IMR-90 (cell line): ENCODE measurements at regions not wholly inside any gene's neighbourhood (a gene's known extent, or its start where the extent isn't known, plus 50 kb on each side); places are given as distances from the start of the nearest gene placed in this dataset.

Experiments
- ATAC-seq: fragments of 200-7000 bp; cut with Tn5 transposase; 2 replicates; pipeline ENCODE4 v1.9.1; 2020; ENCODE audit warnings: low read depth, mild to moderate bottlenecking, moderate library complexity
- BruUV-seq: library from RNA; stranded (reverse); fragments of 400-500 nt; replicated peaks from 2 replicates; lab custom pipeline; 2021; lab: Mats Ljungman, UMichigan
- CTCF ChIA-PET: fragments of 300-600 bp; formaldehyde crosslinking; extraction: SDS; loops from one replicate; lab custom pipeline; 2021; ENCODE audit warnings: antibody characterized with exemption; lab: Yijun Ruan, JAX
- POLR2A ChIA-PET: fragments of 300-600 bp; sonication (Branson Sonifier 250); formaldehyde crosslinking; loops from one replicate; lab custom pipeline; 2022; ENCODE audit warnings: antibody characterized with exemption; ENCODE audit not compliant: unreplicated experiment; lab: Charles Lee
- DNase-seq: peaks from one replicate; pipeline ENCODE4 v3.0.0; 2013
- H2AFZ ChIP-seq: replicated peaks from 2 replicates; pipeline ENCODE3; 2013; ENCODE audit warnings: low read length, mild to moderate bottlenecking; ENCODE audit not compliant: poor library complexity
- H2AK5ac ChIP-seq: 2 replicates; pipeline ENCODE4 v1.6.1; 2013; ENCODE audit warnings: low read depth, low read length, inconsistent platforms
- H2AK9ac ChIP-seq: replicated peaks from 2 replicates; pipeline ENCODE3; 2013; ENCODE audit warnings: mild to moderate bottlenecking, low read depth, low read length, moderate library complexity; ENCODE audit not compliant: poor library complexity
- H2BK120ac ChIP-seq: 2 replicates; pipeline ENCODE4 v1.6.1; 2013; ENCODE audit warnings: low read depth, low read length, inconsistent platforms
- H2BK15ac ChIP-seq: 3 replicates; pipeline ENCODE4 v1.6.1; 2013; ENCODE audit warnings: low read depth, low read length, inconsistent platforms
- H2BK20ac ChIP-seq: 2 replicates; pipeline ENCODE4 v1.6.1; 2013; ENCODE audit warnings: low read depth, mild to moderate bottlenecking, inconsistent platforms, low read length, moderate library complexity
- H2BK5ac ChIP-seq: 2 replicates; pipeline ENCODE4 v1.6.1; 2013; ENCODE audit warnings: mild to moderate bottlenecking, low read depth, low read length, inconsistent platforms; ENCODE audit not compliant: poor library complexity, severe bottlenecking
- H3K14ac ChIP-seq: replicated peaks from 2 replicates; pipeline ENCODE4 v1.6.1; 2013; ENCODE audit warnings: low read depth, low read length, inconsistent platforms
- H3K18ac ChIP-seq: 2 replicates; pipeline ENCODE4 v1.6.1; 2013; ENCODE audit warnings: low read depth, low read length, control low read depth
- H3K23ac ChIP-seq: 2 replicates; pipeline ENCODE4 v1.6.1; 2013; ENCODE audit warnings: low read depth, low read length, inconsistent platforms
- H3K27ac ChIP-seq: 2 replicates; pipeline ENCODE4 v1.5.1; 2013; ENCODE audit warnings: mild to moderate bottlenecking, control low read depth, low read length; ENCODE audit not compliant: insufficient read depth
- H3K27me3 ChIP-seq: 2 replicates; pipeline ENCODE4 v1.6.1; 2013; ENCODE audit warnings: low read length; ENCODE audit not compliant: control insufficient read depth, insufficient read depth
- H3K36me3 ChIP-seq: 2 replicates; pipeline ENCODE4 v1.6.1; 2013; ENCODE audit warnings: low read length, mixed read lengths; ENCODE audit not compliant: control insufficient read depth, insufficient read depth
- H3K4ac ChIP-seq: 2 replicates; pipeline ENCODE4 v1.6.1; 2013; ENCODE audit warnings: low read depth, low read length, inconsistent platforms
- H3K4me1 ChIP-seq: 2 replicates; pipeline ENCODE4 v1.6.1; 2013; ENCODE audit warnings: low read length, mixed read lengths; ENCODE audit not compliant: control insufficient read depth, insufficient read depth
- H3K4me2 ChIP-seq: 2 replicates; pipeline ENCODE4 v1.6.1; 2013; ENCODE audit warnings: low read depth, mild to moderate bottlenecking, control low read depth, low read length, moderate library complexity
- H3K4me3 ChIP-seq: 2 replicates; pipeline ENCODE4 v1.5.1; 2013; ENCODE audit warnings: low read depth, mild to moderate bottlenecking, control low read depth, low read length, moderate library complexity; ENCODE audit not compliant: insufficient read depth
- H3K56ac ChIP-seq: 2 replicates; pipeline ENCODE4 v1.6.1; 2013; ENCODE audit warnings: low read length, inconsistent platforms; ENCODE audit not compliant: insufficient read depth; ENCODE audit errors: extremely low read depth
- H3K79me1 ChIP-seq, 2 experiments: 2 replicates each; pipeline ENCODE4 v1.6.1; 2013; ENCODE audit warnings: low read length in 2 of 2, inconsistent platforms in 1 of 2, low read depth in 1 of 2
- H3K9ac ChIP-seq: 2 replicates; pipeline ENCODE4 v1.6.1; 2013; ENCODE audit warnings: low read depth, low read length, control low read depth
- H3K9me1 ChIP-seq: 2 replicates; pipeline ENCODE4 v1.6.1; 2013; ENCODE audit warnings: low read length, inconsistent platforms; ENCODE audit not compliant: insufficient read depth
- H3K9me3 ChIP-seq: 2 replicates; pipeline ENCODE4 v1.6.1; 2013; ENCODE audit warnings: low read length; ENCODE audit not compliant: control insufficient read depth, insufficient read depth
- H4K20me1 ChIP-seq: 2 replicates; pipeline ENCODE4 v1.6.1; 2013; ENCODE audit warnings: low read length, inconsistent platforms; ENCODE audit not compliant: insufficient read depth
- H4K5ac ChIP-seq: 2 replicates; pipeline ENCODE4 v1.6.1; 2013; ENCODE audit warnings: mild to moderate bottlenecking, low read depth, low read length, control low read depth
- H4K8ac ChIP-seq, 2 experiments: 2 replicates each; pipeline ENCODE4 v1.6.1; 2013; ENCODE audit warnings: low read depth in 2 of 2, low read length in 2 of 2, control low read depth in 1 of 2, inconsistent platforms in 1 of 2
- H4K91ac ChIP-seq: 2 replicates; pipeline ENCODE4 v1.6.1; 2013; ENCODE audit warnings: low read depth, low read length, inconsistent platforms; ENCODE audit not compliant: insufficient read depth
- BHLHE40 ChIP-seq: fragments of 150-350 bp; IDR thresholded peaks from 2 replicates; pipeline ENCODE4 v1.6.1; 2016; ENCODE audit warnings: mild to moderate bottlenecking, low read depth, low read length
- CEBPB ChIP-seq: IDR thresholded peaks from 2 replicates; pipeline ENCODE4 v1.6.1; 2012; ENCODE audit warnings: low read depth, low read length, improper control_type of control experiment
- MAZ ChIP-seq: IDR thresholded peaks from 2 replicates; pipeline ENCODE4 v1.6.1; 2012; ENCODE audit warnings: low read depth, mild to moderate bottlenecking, low read length, improper control_type of control experiment, moderate library complexity, borderline replicate concordance
- MXI1 ChIP-seq: IDR thresholded peaks from 2 replicates; pipeline ENCODE4 v1.6.1; 2012; ENCODE audit warnings: low read depth, mild to moderate bottlenecking, low read length, moderate library complexity, borderline replicate concordance
- NFE2L2 ChIP-seq: fragments of 150-350 bp; IDR thresholded peaks from 2 replicates; pipeline ENCODE4 v1.6.1; 2016; ENCODE audit warnings: low read depth, mild to moderate bottlenecking, low read length
- RAD21 ChIP-seq: IDR thresholded peaks from 2 replicates; pipeline ENCODE4 v1.6.1; 2012; ENCODE audit warnings: low read length, improper control_type of control experiment
- RCOR1 ChIP-seq: IDR thresholded peaks from 2 replicates; pipeline ENCODE4 v1.6.1; 2012; ENCODE audit warnings: mild to moderate bottlenecking, low read length, improper control_type of control experiment; ENCODE audit not compliant: insufficient replicate concordance
- WGBS, 2 experiments: methylation state at CpG; one replicate each; pipeline versions ENCODE4 v1.1.5 to v1.1.7; 2013; ENCODE audit warnings: missing lambda C conversion rate in 2 of 2; ENCODE audit not compliant: insufficient read length in 1 of 2; ENCODE audit errors: extremely low coverage in 2 of 2; 5-methylcytosine and 5-hydroxymethylcytosine counted together
- dilution Hi-C: fragments of 300-500 bp; cut with HindIII; formaldehyde crosslinking; loops from one replicate; pipeline ENCODE4 v1.14.3; 2018; ENCODE audit warnings: low sequenced_read_pairs; ENCODE audit not compliant: unreplicated experiment
- in situ Hi-C: fragments of 300-500 bp; cut with MboI; formaldehyde crosslinking; loops from 3 replicates; pipeline ENCODE4 v1.14.3; 2019; ENCODE audit warnings: low sequenced_read_pairs, inconsistent platforms, mixed read lengths
- intact Hi-C: fragments of 100-400 bp; cut with micrococcal nuclease; formaldehyde crosslinking; loops from 2 replicates; pipeline ENCODE4 v1.10.0; 2022
- TF ChIP-seq, protein P1 (sequence below): fragments of 150-350 bp; IDR thresholded peaks from 2 replicates; pipeline ENCODE4 v1.6.1; 2016; ENCODE audit warnings: low read depth, mild to moderate bottlenecking, low read length, moderate library complexity, borderline replicate concordance

DNA sequence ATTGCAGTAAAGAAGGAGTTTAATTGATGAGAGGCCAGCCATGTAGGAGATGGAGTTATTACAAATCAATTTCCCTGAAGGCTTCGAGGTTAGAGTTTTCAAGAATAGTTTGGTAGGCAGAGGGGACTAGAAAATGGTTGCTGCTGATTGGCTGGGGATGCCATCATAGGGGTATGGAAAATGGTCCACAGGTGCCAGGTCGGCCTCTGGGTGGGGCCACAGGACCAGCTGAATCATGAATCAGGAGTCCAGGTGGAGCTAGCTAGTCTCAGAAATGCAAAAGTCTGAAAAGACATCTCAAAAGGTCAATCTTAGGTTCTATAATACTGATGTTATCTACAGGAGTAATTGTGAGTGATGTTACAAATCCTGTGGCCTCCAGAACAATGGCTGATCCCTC lies 714.0 kb upstream of the GHITM start:
- Histone ChIP-seq H3K56ac (no peak overlapping the region), H3K4me1 (no peaks in the 10 kb centered on the region), H3K9ac (no peak overlapping the region), H3K23ac (no peak overlapping the region), H3K18ac (no peak overlapping the region), H4K8ac (no peak overlapping the region), H3K4me2 (no peak overlapping the region), H2BK5ac (no peak overlapping the region), H3K36me3 (no peaks in the 10 kb centered on the region), H3K79me1 (no peaks in the 10 kb centered on the region), H2AK9ac (no peak overlapping the region), H2BK15ac (no peak overlapping the region), H3K9me3 (peaks cover 8% of the 10 kb centered on the region), H3K4ac (no peak overlapping the region), H3K9me1 (no peaks in the 10 kb centered on the region), H3K4me3 (no peak overlapping the region), H2AK5ac (no peak overlapping the region), H2AFZ (no peak overlapping the region), H3K27me3 (no peaks in the 10 kb centered on the region), H4K91ac (no peak overlapping the region), H2BK120ac (no peak overlapping the region), H3K14ac (no peak overlapping the region), H4K20me1 (no peaks in the 10 kb centered on the region), H3K27ac (no peak overlapping the region), H2BK20ac (no peak overlapping the region), H4K5ac (no peak overlapping the region)
- TF ChIP-seq MXI1 (no peak), MAZ (no peak), RCOR1 (no peak), RAD21 (no peak), NFE2L2 (no peak), CEBPB (no peak), BHLHE40 (no peak)
- TF ChIP-seq, protein P1, sequence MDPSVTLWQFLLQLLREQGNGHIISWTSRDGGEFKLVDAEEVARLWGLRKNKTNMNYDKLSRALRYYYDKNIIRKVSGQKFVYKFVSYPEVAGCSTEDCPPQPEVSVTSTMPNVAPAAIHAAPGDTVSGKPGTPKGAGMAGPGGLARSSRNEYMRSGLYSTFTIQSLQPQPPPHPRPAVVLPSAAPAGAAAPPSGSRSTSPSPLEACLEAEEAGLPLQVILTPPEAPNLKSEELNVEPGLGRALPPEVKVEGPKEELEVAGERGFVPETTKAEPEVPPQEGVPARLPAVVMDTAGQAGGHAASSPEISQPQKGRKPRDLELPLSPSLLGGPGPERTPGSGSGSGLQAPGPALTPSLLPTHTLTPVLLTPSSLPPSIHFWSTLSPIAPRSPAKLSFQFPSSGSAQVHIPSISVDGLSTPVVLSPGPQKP = no peak
- POLR2A ChIA-PET = no interaction called here
- no peak for DNase-seq
- in situ Hi-C loops (no loop called here), intact Hi-C loops (no loop called here), dilution Hi-C loops (no loop called here)
- CTCF ChIA-PET = no interaction called here
- BruUV-seq = no TSS peak
- WGBS, 2 experiments = no CpG with 5 or more reads among the region's 2 CpGs
- ATAC-seq = no peak
